Glutamatergic neuron (in vitro differentiated cells): ENCODE measurements at regions not wholly inside any gene's neighbourhood (a gene's known extent, or its start where the extent isn't known, plus 50 kb on each side); places are given as distances from the start of the nearest gene placed in this dataset.

Experiments
- DNase-seq: peaks from one replicate; pipeline ENCODE4 v3.0.0; 2022
- H3K27ac Mint-ChIP-seq: one replicate; pipeline ENCODE4 v1.8.0; 2020; ENCODE audit warnings: mild to moderate bottlenecking, mixed read lengths, inconsistent platforms; ENCODE audit not compliant: unreplicated experiment
- H3K27me3 Mint-ChIP-seq: one replicate; pipeline ENCODE4 v1.8.0; 2020; ENCODE audit warnings: mild to moderate bottlenecking, moderate library complexity, mixed read lengths, inconsistent platforms; ENCODE audit not compliant: unreplicated experiment
- H3K36me3 Mint-ChIP-seq: one replicate; pipeline ENCODE4 v1.8.0; 2020; ENCODE audit warnings: mild to moderate bottlenecking, mixed read lengths, inconsistent platforms; ENCODE audit not compliant: unreplicated experiment
- H3K4me1 Mint-ChIP-seq: one replicate; pipeline ENCODE4 v1.8.0; 2020; ENCODE audit warnings: mild to moderate bottlenecking, low read depth, mixed read lengths, inconsistent platforms; ENCODE audit not compliant: unreplicated experiment
- H3K4me3 Mint-ChIP-seq: one replicate; pipeline ENCODE4 v1.8.0; 2020; ENCODE audit warnings: mild to moderate bottlenecking, mixed read lengths, inconsistent platforms; ENCODE audit not compliant: unreplicated experiment
- H3K9me3 Mint-ChIP-seq: one replicate; pipeline ENCODE4 v1.8.0; 2020; ENCODE audit warnings: mild to moderate bottlenecking, moderate library complexity, mixed read lengths, inconsistent platforms; ENCODE audit not compliant: unreplicated experiment
- TF ChIP-seq, protein P1 (sequence below): fragments of 200-600 bp; sonication (generic); IDR thresholded peaks from one replicate; pipeline ENCODE4 v1.5.0; 2021; ENCODE audit not compliant: partially characterized antibody, unreplicated experiment

DNA sequence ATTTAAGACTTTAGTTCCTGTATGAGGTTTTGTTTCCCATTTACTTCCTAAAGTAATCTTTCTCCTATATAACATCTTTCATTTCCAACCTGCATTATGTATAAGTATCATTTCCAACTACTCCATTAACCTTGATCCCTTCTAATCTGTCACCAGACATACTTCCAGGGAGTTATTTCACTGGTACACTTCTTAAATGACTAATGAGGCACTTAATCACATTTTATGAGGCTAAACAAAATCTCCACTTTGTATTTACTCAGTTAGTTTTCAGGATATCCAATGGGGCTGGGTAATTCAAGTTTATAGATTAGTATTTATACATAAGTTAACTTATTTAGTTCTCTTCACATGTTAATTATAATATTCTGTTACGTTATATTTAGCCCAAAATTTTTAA lies 634.7 kb downstream of the PCDH17 start:
- H3K4me1 Mint-ChIP-seq, result peaks cover 5% of the 10 kb centered on the region
- H3K27ac Mint-ChIP-seq, result no peak overlapping the region
- TF ChIP-seq, protein P1, sequence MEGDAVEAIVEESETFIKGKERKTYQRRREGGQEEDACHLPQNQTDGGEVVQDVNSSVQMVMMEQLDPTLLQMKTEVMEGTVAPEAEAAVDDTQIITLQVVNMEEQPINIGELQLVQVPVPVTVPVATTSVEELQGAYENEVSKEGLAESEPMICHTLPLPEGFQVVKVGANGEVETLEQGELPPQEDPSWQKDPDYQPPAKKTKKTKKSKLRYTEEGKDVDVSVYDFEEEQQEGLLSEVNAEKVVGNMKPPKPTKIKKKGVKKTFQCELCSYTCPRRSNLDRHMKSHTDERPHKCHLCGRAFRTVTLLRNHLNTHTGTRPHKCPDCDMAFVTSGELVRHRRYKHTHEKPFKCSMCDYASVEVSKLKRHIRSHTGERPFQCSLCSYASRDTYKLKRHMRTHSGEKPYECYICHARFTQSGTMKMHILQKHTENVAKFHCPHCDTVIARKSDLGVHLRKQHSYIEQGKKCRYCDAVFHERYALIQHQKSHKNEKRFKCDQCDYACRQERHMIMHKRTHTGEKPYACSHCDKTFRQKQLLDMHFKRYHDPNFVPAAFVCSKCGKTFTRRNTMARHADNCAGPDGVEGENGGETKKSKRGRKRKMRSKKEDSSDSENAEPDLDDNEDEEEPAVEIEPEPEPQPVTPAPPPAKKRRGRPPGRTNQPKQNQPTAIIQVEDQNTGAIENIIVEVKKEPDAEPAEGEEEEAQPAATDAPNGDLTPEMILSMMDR, result no peak
- no peaks in the 10 kb centered on the region for H3K36me3 Mint-ChIP-seq
- no peaks in the 10 kb centered on the region for H3K27me3 Mint-ChIP-seq
- DNase-seq, result no peak
- H3K9me3 Mint-ChIP-seq, result no peaks in the 10 kb centered on the region
- H3K4me3 Mint-ChIP-seq, result no peak overlapping the region

DNA sequence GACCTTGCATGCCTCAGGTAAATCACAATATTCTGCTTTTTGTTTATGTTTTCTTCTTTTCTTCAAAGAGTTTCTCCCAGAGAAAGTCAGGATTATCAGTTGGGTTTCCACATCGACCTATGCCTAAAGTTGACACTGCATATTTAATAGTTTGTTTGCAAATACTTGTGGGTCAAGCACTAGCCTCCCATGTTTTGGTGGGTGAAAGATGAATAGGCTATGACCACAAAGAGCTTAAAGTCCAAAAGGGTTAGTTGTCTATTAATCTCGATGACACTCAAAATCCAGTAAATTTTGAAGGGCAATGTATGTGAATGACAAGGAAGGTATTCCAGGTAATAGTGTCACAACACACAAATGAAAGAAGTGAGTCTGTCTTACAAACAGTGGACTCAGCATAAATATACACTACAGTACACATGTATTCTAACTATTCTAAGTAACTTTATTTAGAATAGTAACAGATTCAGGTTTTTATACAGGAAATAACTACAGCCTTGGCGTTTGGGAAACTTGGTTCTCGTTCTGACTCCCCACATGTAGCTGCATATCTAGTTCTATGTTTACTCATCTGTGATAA lies 667.1 kb downstream of the PCDH17 start:
- Mint-ChIP-seq H3K36me3 (no peaks in the 10 kb centered on the region), H3K4me3 (no peak overlapping the region), H3K27ac (no peak overlapping the region), H3K9me3 (no peaks in the 10 kb centered on the region), H3K27me3 (no peaks in the 10 kb centered on the region), H3K4me1 (no peaks in the 10 kb centered on the region)
- no peak for DNase-seq
- TF ChIP-seq, protein P1, result no peak

DNA sequence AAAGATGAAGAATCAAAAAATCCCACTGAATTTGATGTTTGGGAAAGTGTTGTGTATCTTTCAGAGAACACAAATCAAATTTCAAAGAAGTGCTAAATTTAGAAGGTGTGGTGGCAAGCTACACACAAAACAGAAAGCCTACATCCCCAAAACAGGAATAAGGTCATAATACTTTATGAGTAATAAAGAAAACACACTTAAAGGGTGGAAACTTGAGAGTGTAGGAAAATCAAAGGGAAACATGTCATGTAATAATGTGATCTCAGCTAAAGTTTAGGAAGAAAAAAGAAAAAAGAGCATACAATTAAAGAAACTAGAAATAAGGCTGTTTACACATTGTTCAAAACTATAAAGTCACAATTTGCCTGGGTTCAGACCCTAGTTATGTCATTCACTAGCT lies 668.7 kb downstream of the PCDH17 start:
- Mint-ChIP-seq H3K4me3 (no peak overlapping the region), H3K27me3 (no peaks in the 10 kb centered on the region), H3K4me1 (no peaks in the 10 kb centered on the region), H3K9me3 (no peaks in the 10 kb centered on the region), H3K27ac (no peak overlapping the region), H3K36me3 (no peaks in the 10 kb centered on the region)
- TF ChIP-seq, protein P1, result no peak
- DNase-seq, result no peak

DNA sequence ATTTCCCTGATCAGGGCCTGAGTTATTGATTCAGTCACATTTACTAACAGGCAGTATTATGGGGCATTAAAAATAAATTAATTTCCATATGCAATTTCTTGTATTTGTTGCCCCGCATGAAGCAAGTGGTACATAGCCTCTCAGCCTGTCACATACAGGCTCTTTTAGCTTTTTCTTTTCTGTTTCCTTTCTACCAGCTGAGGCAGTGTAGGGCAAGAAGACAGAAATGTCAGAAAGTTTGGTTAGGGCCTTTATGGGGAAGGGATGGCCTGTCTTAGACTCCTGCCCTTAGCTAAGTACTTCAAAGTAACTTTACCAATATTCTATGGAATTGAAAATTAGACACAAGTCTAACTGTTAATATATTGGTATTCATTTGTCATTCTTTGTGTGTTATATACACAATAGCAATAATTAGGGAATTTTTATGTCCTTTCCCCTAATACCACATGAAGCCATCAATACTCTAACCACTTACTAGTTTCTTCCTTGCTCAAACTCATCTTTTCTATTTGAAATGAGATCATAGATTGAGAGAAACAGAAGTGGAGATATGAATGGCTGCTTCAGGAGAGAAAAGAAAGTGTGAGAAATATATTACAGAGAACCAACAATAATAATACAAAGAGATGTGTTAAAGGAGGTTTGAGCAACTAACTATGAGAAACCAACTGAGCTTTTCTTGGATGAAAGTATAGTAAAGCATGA lies 669.6 kb downstream of the PCDH17 start:
- H3K4me3 Mint-ChIP-seq, result no peak overlapping the region
- H3K4me1 Mint-ChIP-seq, result no peaks in the 10 kb centered on the region
- TF ChIP-seq, protein P1, result no peak
- no peak for DNase-seq
- H3K27me3 Mint-ChIP-seq, result no peaks in the 10 kb centered on the region
- no peaks in the 10 kb centered on the region for H3K9me3 Mint-ChIP-seq
- H3K36me3 Mint-ChIP-seq, result no peaks in the 10 kb centered on the region
- H3K27ac Mint-ChIP-seq, result no peak overlapping the region

DNA sequence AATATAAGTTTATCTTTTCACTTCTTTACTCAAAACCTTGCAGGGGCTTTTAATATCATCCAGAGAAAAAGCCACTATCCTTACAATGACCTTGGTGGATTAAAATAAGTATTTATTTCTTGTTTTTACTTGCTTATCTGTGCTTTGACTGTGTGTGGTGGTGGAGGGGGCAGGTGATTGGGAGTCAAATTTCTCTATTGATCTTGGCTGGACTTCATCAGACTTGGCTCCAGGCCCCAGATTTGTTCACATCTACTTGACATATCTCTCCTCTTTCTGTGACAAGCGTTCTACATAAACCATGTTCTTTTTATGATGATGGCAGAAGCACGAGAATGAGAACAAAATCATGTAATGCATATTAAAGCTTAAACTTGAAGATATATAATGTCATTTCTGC lies 670.8 kb downstream of the PCDH17 start:
- TF ChIP-seq, protein P1, result no peak
- Mint-ChIP-seq H3K27ac (no peak overlapping the region), H3K4me1 (no peaks in the 10 kb centered on the region), H3K9me3 (no peaks in the 10 kb centered on the region), H3K27me3 (no peaks in the 10 kb centered on the region), H3K36me3 (no peaks in the 10 kb centered on the region), H3K4me3 (no peak overlapping the region)
- DNase-seq, result no peak
